H1 (cell line): ENCODE measurements at regions not wholly inside any gene's neighbourhood (a gene's known extent, or its start where the extent isn't known, plus 50 kb on each side); places are given as distances from the start of the nearest gene placed in this dataset.

Experiments used
- CTCF ChIA-PET: fragments of 300-600 bp; sonication (Branson Sonifier 250); formaldehyde crosslinking; loops from one replicate; lab custom pipeline; 2021; ENCODE audit not compliant: partially characterized antibody; lab: Charles Lee
- POLR2A ChIA-PET: fragments of 300-600 bp; sonication (Branson Sonifier 250); formaldehyde crosslinking; loops from one replicate; lab custom pipeline; 2021; ENCODE audit warnings: inconsistent platforms; ENCODE audit not compliant: partially characterized antibody; lab: Charles Lee
- DNase-seq, 2 experiments: peaks; one replicate each; pipeline versions ENCODE4 v3.0.0 to v3.0.0-alpha.2; 2010 to 2022; ENCODE audit warnings: low spot score in 2 of 2, low read depth in 1 of 2, mixed read lengths in 1 of 2
- FAIRE-seq: peaks from 2 replicates; lab custom pipeline; 2011; peaks lifted over from hg19 to GRCh38; lab: Jason Lieb, UNC
- H2AFZ ChIP-seq: 2 replicates; pipeline ENCODE4 v1.8.1; 2012; ENCODE audit warnings: low read length, inconsistent platforms
- H2AK5ac ChIP-seq: 2 replicates; pipeline ENCODE4 v1.6.1; 2013; ENCODE audit warnings: low read depth, low read length
- H2BK120ac ChIP-seq: replicated peaks from 2 replicates; pipeline ENCODE3; 2013; ENCODE audit warnings: low read depth, low read length, inconsistent platforms
- H2BK12ac ChIP-seq: 2 replicates; pipeline ENCODE4 v1.6.1; 2013; ENCODE audit warnings: low read depth, low read length
- H2BK15ac ChIP-seq: 2 replicates; pipeline ENCODE4 v1.6.1; 2013; ENCODE audit warnings: low read length
- H2BK20ac ChIP-seq: 2 replicates; pipeline ENCODE4 v1.6.1; 2013; ENCODE audit warnings: low read length
- H2BK5ac ChIP-seq: 2 replicates; pipeline ENCODE4 v1.6.1; 2013; ENCODE audit warnings: low read depth, low read length
- H3K14ac ChIP-seq: 2 replicates; pipeline ENCODE4 v1.6.1; 2013; ENCODE audit warnings: inconsistent platforms; ENCODE audit not compliant: insufficient read length
- H3K18ac ChIP-seq: 2 replicates; pipeline ENCODE4 v1.6.1; 2013; ENCODE audit warnings: low read length; ENCODE audit errors: extremely low read depth
- H3K23ac ChIP-seq: 2 replicates; pipeline ENCODE4 v1.6.1; 2013; ENCODE audit warnings: inconsistent platforms; ENCODE audit not compliant: insufficient read length
- H3K23me2 ChIP-seq: 2 replicates; pipeline ENCODE4 v1.6.1; 2013; ENCODE audit warnings: low read depth, low read length
- H3K27ac ChIP-seq: 2 replicates; pipeline ENCODE4 v1.6.1; 2011; ENCODE audit warnings: low read depth, low read length, inconsistent platforms
- H3K27me3 ChIP-seq, 4 experiments: replicated peaks in 1 of 4; 1 replicate in 1 of 4; 2 replicates in 3 of 4; pipeline versions ENCODE4 v1.6.1 to v1.8.1; 2011 to 2013; ENCODE audit warnings: low read length in 3 of 4, mild to moderate bottlenecking in 3 of 4, inconsistent platforms in 2 of 4, mixed read lengths in 2 of 4, moderate library complexity in 1 of 4; ENCODE audit not compliant: control insufficient read depth in 3 of 4, insufficient read depth in 3 of 4; ENCODE audit errors: extremely low read depth in 1 of 4
- H3K36me3 ChIP-seq, 4 experiments: 2 replicates each; pipeline versions ENCODE4 v1.6.1 to v1.8.1; 2011 to 2013; ENCODE audit warnings: mild to moderate bottlenecking in 4 of 4, low read length in 3 of 4, moderate library complexity in 2 of 4, control low read depth in 1 of 4, inconsistent platforms in 1 of 4; ENCODE audit not compliant: insufficient read depth in 4 of 4, control insufficient read depth in 2 of 4
- H3K4ac ChIP-seq: replicated peaks from 2 replicates; pipeline ENCODE3; 2013; ENCODE audit warnings: low read length, low read depth, mixed read lengths, inconsistent platforms; ENCODE audit not compliant: insufficient read length
- H3K4me1 ChIP-seq, 4 experiments: replicated peaks in 1 of 4; 1 replicate in 1 of 4; 2 replicates in 3 of 4; pipeline versions ENCODE4 v1.6.1 to v1.8.1; 2011 to 2013; ENCODE audit warnings: low read length in 3 of 4, inconsistent platforms in 2 of 4, mixed read lengths in 1 of 4; ENCODE audit not compliant: insufficient read depth in 4 of 4, control insufficient read depth in 3 of 4
- H3K4me2 ChIP-seq, 2 experiments: 2 replicates each; pipeline versions ENCODE4 v1.6.1 to v1.8.1; 2011 to 2013; ENCODE audit warnings: low read depth in 2 of 2, low read length in 2 of 2, control low read depth in 1 of 2, inconsistent platforms in 1 of 2, mild to moderate bottlenecking in 1 of 2; ENCODE audit not compliant: insufficient read depth in 1 of 2
- H3K4me3 ChIP-seq, 4 experiments: fragments of 200-600, 300-600 bp in 1 of 4; sonication (generic), shearing (Covaris generic), sonication (Bioruptor Twin) in 1 of 4; 2 replicates each; pipeline versions ENCODE4 v1.5.1 to v1.8.1; 2011 to 2016; ENCODE audit warnings: low read length in 4 of 4, low read depth in 3 of 4, control low read depth in 2 of 4, inconsistent platforms in 2 of 4, mild to moderate bottlenecking in 2 of 4, mixed read lengths in 1 of 4, moderate library complexity in 1 of 4; ENCODE audit not compliant: insufficient read depth in 2 of 4; ENCODE audit errors: extremely low read depth in 1 of 4
- H3K56ac ChIP-seq: replicated peaks from 2 replicates; pipeline ENCODE3; 2013; ENCODE audit warnings: low read depth, mild to moderate bottlenecking, mixed read lengths, low read length, inconsistent platforms; ENCODE audit not compliant: insufficient read length
- H3K79me1 ChIP-seq: 2 replicates; pipeline ENCODE4 v1.6.1; 2013; ENCODE audit warnings: low read depth, low read length, control low read depth
- H3K79me2 ChIP-seq, 2 experiments: 2 replicates each; pipeline versions ENCODE4 v1.6.1 to v1.8.1; 2012 to 2013; ENCODE audit warnings: low read length in 2 of 2, mild to moderate bottlenecking in 2 of 2, inconsistent platforms in 1 of 2; ENCODE audit not compliant: insufficient read depth in 2 of 2, control insufficient read depth in 1 of 2
- H3K9ac ChIP-seq, 4 experiments: replicated peaks in 1 of 4; 1 replicate in 1 of 4; 2 replicates in 3 of 4; pipeline versions ENCODE4 v1.6.1 to v1.8.1; 2011 to 2013; ENCODE audit warnings: low read depth in 3 of 4, low read length in 3 of 4, control low read depth in 2 of 4, mild to moderate bottlenecking in 2 of 4, moderate library complexity in 2 of 4, inconsistent platforms in 1 of 4; ENCODE audit errors: extremely low read depth in 1 of 4
- H3K9me3 ChIP-seq, 2 experiments: 2 replicates each; pipeline versions ENCODE4 v1.6.1 to v1.8.1; 2012 to 2013; ENCODE audit warnings: mild to moderate bottlenecking in 2 of 2, moderate library complexity in 2 of 2, control low read depth in 1 of 2, inconsistent platforms in 1 of 2, low read depth in 1 of 2, low read length in 1 of 2, mixed read lengths in 1 of 2; ENCODE audit not compliant: insufficient read depth in 2 of 2
- H4K20me1 ChIP-seq, 2 experiments: replicated peaks in 1 of 2; 2 replicates each; pipeline versions ENCODE3 to v1.8.1; 2011 to 2013; ENCODE audit warnings: inconsistent platforms in 2 of 2, low read length in 2 of 2, mild to moderate bottlenecking in 1 of 2; ENCODE audit not compliant: insufficient read depth in 2 of 2, control insufficient read depth in 1 of 2
- H4K5ac ChIP-seq: 2 replicates; pipeline ENCODE4 v1.6.1; 2013; ENCODE audit warnings: low read length, low read depth, mixed read lengths, inconsistent platforms; ENCODE audit not compliant: insufficient read length
- H4K8ac ChIP-seq: 2 replicates; pipeline ENCODE4 v1.8.0; 2013; ENCODE audit warnings: mild to moderate bottlenecking, moderate library complexity, low read length, inconsistent platforms; ENCODE audit not compliant: insufficient read depth; ENCODE audit errors: extremely low read depth
- H4K91ac ChIP-seq: replicated peaks from 2 replicates; pipeline ENCODE3; 2013; ENCODE audit warnings: low read length, mixed read lengths, inconsistent platforms; ENCODE audit not compliant: insufficient read length
- BRCA1 ChIP-seq: IDR thresholded peaks from 2 replicates; pipeline ENCODE4 v1.6.1; 2012; ENCODE audit warnings: low read depth, low read length, improper control_type of control experiment
- CBX5 ChIP-seq: fragments of 300-800, 300-1000 bp; sonication (generic); IDR thresholded peaks from 2 replicates; pipeline ENCODE4 v1.7.1; 2016; ENCODE audit warnings: antibody characterized with exemption, low read length, low read depth
- EZH2 ChIP-seq: fragments of 200-600 bp; sonication (generic); IDR thresholded peaks from 2 replicates; pipeline ENCODE4 v1.7.1; 2012; ENCODE audit warnings: low read depth, mild to moderate bottlenecking, moderate library complexity, low read length, inconsistent platforms; ENCODE audit not compliant: severe bottlenecking
- GABPA ChIP-seq: IDR thresholded peaks from 2 replicates; pipeline ENCODE4 v1.6.1; 2011; ENCODE audit warnings: mild to moderate bottlenecking, low read length, moderate library complexity, borderline replicate concordance; ENCODE audit not compliant: insufficient read depth
- KDM1A ChIP-seq: fragments of 200-600, 300-600 bp; sonication (generic); IDR thresholded peaks from 2 replicates; pipeline ENCODE4 v1.7.1; 2016; ENCODE audit warnings: mild to moderate bottlenecking, low read length, borderline replicate concordance
- KDM5A ChIP-seq: fragments of 200-600 bp; IDR thresholded peaks from 2 replicates; pipeline ENCODE4 v1.7.1; 2012; ENCODE audit warnings: mild to moderate bottlenecking, low read length, inconsistent platforms, mixed read lengths
- NRF1 ChIP-seq: IDR thresholded peaks from 2 replicates; pipeline ENCODE4 v1.6.1; 2011; ENCODE audit warnings: mild to moderate bottlenecking, low read depth, low read length, improper control_type of control experiment
- PHF8 ChIP-seq: fragments of 200-600 bp; sonication (generic); conservative IDR thresholded peaks from 2 replicates; pipeline ENCODE4 v1.7.1; 2012; ENCODE audit warnings: low read depth, mild to moderate bottlenecking, inconsistent platforms, low read length, moderate library complexity
- POLR2AphosphoS5 ChIP-seq: IDR thresholded peaks from 2 replicates; pipeline ENCODE4 v1.6.1; 2011; ENCODE audit warnings: low read depth, low read length
- SIX5 ChIP-seq: IDR thresholded peaks from 2 replicates; pipeline ENCODE4 v1.6.1; 2011; ENCODE audit warnings: mild to moderate bottlenecking, low read depth, low read length
- SUZ12 ChIP-seq: fragments of 200-600 bp; sonication (generic); IDR thresholded peaks from 2 replicates; pipeline ENCODE4 v1.6.1; 2012; ENCODE audit warnings: mild to moderate bottlenecking, inconsistent platforms, low read length, moderate library complexity, mixed read lengths
- TEAD4 ChIP-seq: IDR thresholded peaks from 2 replicates; pipeline ENCODE4 v1.6.1; 2012; ENCODE audit warnings: low read depth, low read length, inconsistent platforms, mixed read lengths
- WGBS, 2 experiments: shearing (Covaris generic) in 1 of 2; methylation state at CpG; one replicate each; pipeline versions ENCODE4 v1.1.6 to v1.1.7; 2013 to 2015; ENCODE audit warnings: low lambda C conversion rate in 2 of 2, mixed read lengths in 2 of 2, inconsistent platforms in 1 of 2, low coverage in 1 of 2, missing lambda C conversion rate in 1 of 2; ENCODE audit not compliant: insufficient replicate concordance in 2 of 2, insufficient coverage in 1 of 2, insufficient read length in 1 of 2; ENCODE audit errors: extremely low coverage in 1 of 2, missing lambda C conversion rate in 1 of 2; 5-methylcytosine and 5-hydroxymethylcytosine counted together
- TF ChIP-seq, protein P1 (sequence below), 3 experiments: IDR thresholded peaks; 1 replicate in 2 of 3; 2 replicates in 1 of 3; pipeline versions ENCODE4 v1.5.1 to v1.6.1; 2011; ENCODE audit warnings: low read length in 3 of 3, mild to moderate bottlenecking in 3 of 3, inconsistent platforms in 2 of 3, low read depth in 1 of 3, moderate library complexity in 1 of 3; ENCODE audit not compliant: insufficient read depth in 1 of 3; ENCODE audit errors: control extremely low read depth in 1 of 3

DNA sequence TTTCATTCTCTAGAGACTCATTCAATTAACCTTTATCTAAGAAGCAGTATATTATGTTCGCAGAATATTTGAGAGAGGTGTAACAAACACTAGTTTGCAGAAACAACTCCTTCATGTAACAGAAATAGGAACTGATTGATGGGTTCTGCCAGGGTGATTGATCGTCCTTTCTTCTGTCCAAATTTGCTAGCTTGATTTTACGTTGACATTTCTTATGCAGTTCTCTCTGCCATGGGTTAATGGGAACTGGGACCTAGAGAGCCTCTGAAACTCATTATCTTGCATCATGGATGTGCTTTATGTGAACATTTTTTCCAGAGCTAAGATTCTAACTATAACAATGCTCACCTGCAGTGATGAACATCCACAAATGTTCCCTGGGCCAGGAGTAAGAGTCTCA, 107.0 kb downstream of the SLC24A2 start:
- peaks cover 7 to 8% of the 10 kb centered on the region in 2 experiments; a peak in 1 of 4 replicates for H3K9me3 ChIP-seq
- H2BK5ac ChIP-seq, result no peak overlapping the region
- H3K9ac ChIP-seq, result no peak overlapping the region
- H3K23me2 ChIP-seq, result no peaks in the 10 kb centered on the region; the same call in 1 of the 2 replicates
- no peaks in the 10 kb centered on the region for H3K79me2 ChIP-seq
- POLR2A ChIA-PET, result no interaction called here
- H2BK15ac ChIP-seq, result no peak overlapping the region
- no peak overlapping the region for H2AK5ac ChIP-seq
- no peak overlapping the region for H3K18ac ChIP-seq
- H3K27me3 ChIP-seq, result no peaks in the 10 kb centered on the region
- no peaks in the 10 kb centered on the region for H4K20me1 ChIP-seq
- no peak overlapping the region for H4K91ac ChIP-seq
- H3K23ac ChIP-seq, result no peak overlapping the region
- no peak overlapping the region for H3K4me2 ChIP-seq
- no peak for DNase-seq
- CTCF ChIA-PET, result no interaction called here
- H3K4me3 ChIP-seq, result no peak overlapping the region
- H2BK12ac ChIP-seq, result no peak overlapping the region
- no peak overlapping the region for H2AFZ ChIP-seq
- no peaks in the 10 kb centered on the region for H3K36me3 ChIP-seq
- H3K27ac ChIP-seq, result no peak overlapping the region
- H2BK120ac ChIP-seq, result no peak overlapping the region
- no peak overlapping the region for H4K5ac ChIP-seq
- H3K56ac ChIP-seq, result no peak overlapping the region
- FAIRE-seq, result no peak
- no peak overlapping the region for H3K14ac ChIP-seq
- no peak overlapping the region for H3K4ac ChIP-seq
- H3K79me1 ChIP-seq, result peaks cover 2% of the 10 kb centered on the region; the same call in 1 of the 2 replicates
- 96% methylated on average over 3 of the region's 3 CpGs; no CpG with 5 or more reads in 1 of the 2 experiments for WGBS, 2 experiments
- peaks cover 0 to 5% (median 1%) of the 10 kb centered on the region in 4 experiments; a peak in 2 of 7 replicates for H3K4me1 ChIP-seq
- no peak overlapping the region for H2BK20ac ChIP-seq
- no peak overlapping the region for H4K8ac ChIP-seq
- TF ChIP-seq KDM5A (no peak), GABPA (no peak), POLR2AphosphoS5 (no peak), KDM1A (no peak), SUZ12 (no peak), EZH2 (no peak), TEAD4 (no peak), CBX5 (no peak), NRF1 (no peak), BRCA1 (no peak), PHF8 (no peak), SIX5 (no peak)
- TF ChIP-seq, protein P1, sequence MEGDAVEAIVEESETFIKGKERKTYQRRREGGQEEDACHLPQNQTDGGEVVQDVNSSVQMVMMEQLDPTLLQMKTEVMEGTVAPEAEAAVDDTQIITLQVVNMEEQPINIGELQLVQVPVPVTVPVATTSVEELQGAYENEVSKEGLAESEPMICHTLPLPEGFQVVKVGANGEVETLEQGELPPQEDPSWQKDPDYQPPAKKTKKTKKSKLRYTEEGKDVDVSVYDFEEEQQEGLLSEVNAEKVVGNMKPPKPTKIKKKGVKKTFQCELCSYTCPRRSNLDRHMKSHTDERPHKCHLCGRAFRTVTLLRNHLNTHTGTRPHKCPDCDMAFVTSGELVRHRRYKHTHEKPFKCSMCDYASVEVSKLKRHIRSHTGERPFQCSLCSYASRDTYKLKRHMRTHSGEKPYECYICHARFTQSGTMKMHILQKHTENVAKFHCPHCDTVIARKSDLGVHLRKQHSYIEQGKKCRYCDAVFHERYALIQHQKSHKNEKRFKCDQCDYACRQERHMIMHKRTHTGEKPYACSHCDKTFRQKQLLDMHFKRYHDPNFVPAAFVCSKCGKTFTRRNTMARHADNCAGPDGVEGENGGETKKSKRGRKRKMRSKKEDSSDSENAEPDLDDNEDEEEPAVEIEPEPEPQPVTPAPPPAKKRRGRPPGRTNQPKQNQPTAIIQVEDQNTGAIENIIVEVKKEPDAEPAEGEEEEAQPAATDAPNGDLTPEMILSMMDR (IDR thresholded peaks at IDR 0.05; ENCODE audit: control extremely low read depth in 1 of 3, insufficient read depth in 1 of 3, low read depth in 1 of 3, low read length in 3 of 3), result no peak
